Endothelial cell of umbilical vein (primary cell): ENCODE measurements at regions not wholly inside any gene's neighbourhood (a gene's known extent, or its start where the extent isn't known, plus 50 kb on each side); places are given as distances from the start of the nearest gene placed in this dataset.

Experiments used
- BruUV-seq: library from RNA; stranded (reverse); fragments of 400-500 nt; replicated peaks from 2 replicates; lab custom pipeline; 2021; lab: Mats Ljungman, UMichigan
- CTCF ChIA-PET: fragments of 300-600, 350-600 bp; sonication (Branson Sonifier 250); formaldehyde crosslinking; loops from one replicate; lab custom pipeline; 2021; ENCODE audit warnings: antibody characterized with exemption, inconsistent platforms; lab: Charles Lee
- POLR2A ChIA-PET: fragments of 300-600, 350-600 bp; sonication (Branson Sonifier 250); formaldehyde crosslinking; loops from one replicate; lab custom pipeline; 2021; ENCODE audit warnings: antibody characterized with exemption, inconsistent platforms; lab: Charles Lee
- DNase-seq: peaks from one replicate; pipeline ENCODE4 v3.0.0-alpha.2; 2011; ENCODE audit warnings: low read depth, low spot score
- FAIRE-seq: peaks from 2 replicates; lab custom pipeline; 2011; peaks lifted over from hg19 to GRCh38; lab: Jason Lieb, UNC
- H2AFZ ChIP-seq: 2 replicates; pipeline ENCODE4 v1.6.0; 2012; ENCODE audit warnings: low read depth, low read length, control low read depth, inconsistent platforms
- H3K27ac ChIP-seq: 2 replicates; pipeline ENCODE4 v1.5.1; 2011; ENCODE audit warnings: low read depth, mild to moderate bottlenecking, control low read depth, low read length, moderate library complexity; ENCODE audit not compliant: insufficient read depth
- H3K27me3 ChIP-seq, 2 experiments: 2 replicates each; pipeline versions ENCODE4 v1.6.0 to v1.6.1; 2011; ENCODE audit warnings: low read length in 2 of 2, mixed read lengths in 1 of 2; ENCODE audit not compliant: control insufficient read depth in 2 of 2, insufficient read depth in 2 of 2
- H3K36me3 ChIP-seq, 2 experiments: 2 replicates in 1 of 2; 3 replicates in 1 of 2; pipeline ENCODE4 v1.5.1; 2011; ENCODE audit warnings: low read length in 2 of 2, mild to moderate bottlenecking in 1 of 2, moderate library complexity in 1 of 2; ENCODE audit not compliant: control insufficient read depth in 2 of 2, insufficient read depth in 2 of 2; ENCODE audit errors: extremely low read depth in 1 of 2
- H3K4me1 ChIP-seq: 3 replicates; pipeline ENCODE4 v1.5.1; 2011; ENCODE audit warnings: mild to moderate bottlenecking, low read length; ENCODE audit not compliant: control insufficient read depth, insufficient read depth; ENCODE audit errors: extremely low read depth
- H3K4me2 ChIP-seq: 2 replicates; pipeline ENCODE4 v1.6.1; 2011; ENCODE audit warnings: low read length, control low read depth, mixed read lengths; ENCODE audit not compliant: insufficient read depth
- H3K4me3 ChIP-seq, 3 experiments: fragments of 200-600 bp in 1 of 3; sonication (generic), shearing (Covaris generic) in 1 of 3; replicated peaks in 1 of 3; 2 replicates each; pipeline ENCODE4 v1.5.1; 2011 to 2016; ENCODE audit warnings: control low read depth in 3 of 3, low read length in 3 of 3, mild to moderate bottlenecking in 2 of 3, inconsistent platforms in 1 of 3, low read depth in 1 of 3, moderate library complexity in 1 of 3; ENCODE audit not compliant: insufficient read depth in 1 of 3
- H3K79me2 ChIP-seq: 2 replicates; pipeline ENCODE4 v1.6.0; 2012; ENCODE audit warnings: low read length, inconsistent platforms; ENCODE audit not compliant: control insufficient read depth, insufficient read depth
- H3K9ac ChIP-seq: replicated peaks from 2 replicates; pipeline ENCODE3; 2011; ENCODE audit warnings: low read length, control low read depth; ENCODE audit not compliant: insufficient read depth; ENCODE audit errors: extremely low read depth
- H3K9me1 ChIP-seq: replicated peaks from 3 replicates; pipeline ENCODE4 v1.6.0; 2011; ENCODE audit warnings: mild to moderate bottlenecking, low read length; ENCODE audit not compliant: control insufficient read depth, insufficient read depth; ENCODE audit errors: extremely low read depth
- H3K9me3 ChIP-seq: replicated peaks from 2 replicates; pipeline ENCODE4 v1.5.1; 2012; ENCODE audit warnings: low read length, inconsistent platforms; ENCODE audit not compliant: control insufficient read depth, insufficient read depth
- H4K20me1 ChIP-seq: replicated peaks from 2 replicates; pipeline ENCODE3; 2011; ENCODE audit warnings: mild to moderate bottlenecking, low read length; ENCODE audit not compliant: control insufficient read depth, insufficient read depth; ENCODE audit errors: extremely low read depth
- EZH2 ChIP-seq: IDR thresholded peaks from 2 replicates; pipeline ENCODE4 v1.6.1; 2012; ENCODE audit warnings: borderline replicate concordance, low read depth, mild to moderate bottlenecking, moderate library complexity, low read length, inconsistent platforms; ENCODE audit not compliant: severe bottlenecking
- FOS ChIP-seq: IDR thresholded peaks from 2 replicates; pipeline ENCODE4 v1.6.1; 2011; ENCODE audit warnings: mild to moderate bottlenecking, low read length, moderate library complexity, borderline replicate concordance; ENCODE audit not compliant: insufficient read depth
- GATA2 ChIP-seq: IDR thresholded peaks from 2 replicates; pipeline ENCODE4 v1.7.0; 2011; ENCODE audit warnings: low read depth, mild to moderate bottlenecking, moderate library complexity, mixed read lengths, low read length; ENCODE audit not compliant: insufficient read length, insufficient read depth
- JUN ChIP-seq: IDR thresholded peaks from 2 replicates; pipeline ENCODE4 v1.6.1; 2011; ENCODE audit warnings: borderline replicate concordance, low read depth; ENCODE audit not compliant: insufficient read length, insufficient read depth
- MAX ChIP-seq: IDR thresholded peaks from 2 replicates; pipeline ENCODE4 v1.6.1; 2011; ENCODE audit not compliant: insufficient read depth, insufficient read length
- MYC ChIP-seq: IDR thresholded peaks from one replicate; pipeline ENCODE4 v1.6.1; 2011; ENCODE audit warnings: mild to moderate bottlenecking, low read depth, low read length
- POLR2A ChIP-seq: IDR thresholded peaks from 2 replicates; pipeline ENCODE4 v1.6.1; 2012; ENCODE audit warnings: low read depth, mild to moderate bottlenecking, control low read depth, low read length
- POLR2AphosphoS5 ChIP-seq: IDR thresholded peaks from 2 replicates; pipeline ENCODE4 v1.6.1; 2012; ENCODE audit warnings: low read depth, mild to moderate bottlenecking, control low read depth, low read length, moderate library complexity; ENCODE audit not compliant: insufficient read depth
- dilution Hi-C: fragments of 300-500 bp; cut with MboI; formaldehyde crosslinking; loops from one replicate; pipeline ENCODE4 v1.15.0; 2019; ENCODE audit warnings: low sequenced_read_pairs; ENCODE audit not compliant: extremely low pct_ligation_motif_present
- intact Hi-C: fragments of 100-400 bp; cut with micrococcal nuclease; formaldehyde crosslinking; loops from one replicate; pipeline ENCODE4 v1.10.0; 2022
- TF ChIP-seq, protein P1 (sequence below), 2 donors: IDR thresholded peaks; 1 replicate in 1 of 2; 2 replicates in 1 of 2; pipeline ENCODE4 v1.5.1; 2011; ENCODE audit warnings: low read length in 2 of 2, mild to moderate bottlenecking in 2 of 2, moderate library complexity in 2 of 2, control low read depth in 1 of 2, inconsistent platforms in 1 of 2, low read depth in 1 of 2; ENCODE audit not compliant: insufficient read depth in 1 of 2; ENCODE audit errors: extremely low read depth in 1 of 2

GRCh38 chr3:107111872-107112271 lies 265.4 kb upstream of the CCDC54 start:
- intact Hi-C loops: no loop called here

More at GRCh38 chr3:107111872-107112271, 265.4 kb upstream of the CCDC54 start:
- Histone ChIP-seq H4K20me1 (no peaks in the 10 kb centered on the region), H3K79me2 (no peaks in the 10 kb centered on the region), H3K9ac (no peak overlapping the region), H3K36me3 (no peaks in the 10 kb centered on the region), H3K27me3 (no peaks in the 10 kb centered on the region), H3K9me1 (no peaks in the 10 kb centered on the region), H3K9me3 (no peaks in the 10 kb centered on the region), H2AFZ (no peak overlapping the region), H3K27ac (no peak overlapping the region), H3K4me3 (no peak overlapping the region), H3K4me1 (no peaks in the 10 kb centered on the region), H3K4me2 (no peak overlapping the region)
- CTCF ChIA-PET: no interaction called here
- no peak for TF ChIP-seq POLR2A
- no peak for TF ChIP-seq MAX
- no peak for TF ChIP-seq JUN
- TF ChIP-seq MYC: no peak
- no peak for TF ChIP-seq POLR2AphosphoS5
- TF ChIP-seq EZH2: no peak
- TF ChIP-seq, protein P1, sequence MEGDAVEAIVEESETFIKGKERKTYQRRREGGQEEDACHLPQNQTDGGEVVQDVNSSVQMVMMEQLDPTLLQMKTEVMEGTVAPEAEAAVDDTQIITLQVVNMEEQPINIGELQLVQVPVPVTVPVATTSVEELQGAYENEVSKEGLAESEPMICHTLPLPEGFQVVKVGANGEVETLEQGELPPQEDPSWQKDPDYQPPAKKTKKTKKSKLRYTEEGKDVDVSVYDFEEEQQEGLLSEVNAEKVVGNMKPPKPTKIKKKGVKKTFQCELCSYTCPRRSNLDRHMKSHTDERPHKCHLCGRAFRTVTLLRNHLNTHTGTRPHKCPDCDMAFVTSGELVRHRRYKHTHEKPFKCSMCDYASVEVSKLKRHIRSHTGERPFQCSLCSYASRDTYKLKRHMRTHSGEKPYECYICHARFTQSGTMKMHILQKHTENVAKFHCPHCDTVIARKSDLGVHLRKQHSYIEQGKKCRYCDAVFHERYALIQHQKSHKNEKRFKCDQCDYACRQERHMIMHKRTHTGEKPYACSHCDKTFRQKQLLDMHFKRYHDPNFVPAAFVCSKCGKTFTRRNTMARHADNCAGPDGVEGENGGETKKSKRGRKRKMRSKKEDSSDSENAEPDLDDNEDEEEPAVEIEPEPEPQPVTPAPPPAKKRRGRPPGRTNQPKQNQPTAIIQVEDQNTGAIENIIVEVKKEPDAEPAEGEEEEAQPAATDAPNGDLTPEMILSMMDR (IDR thresholded peaks at IDR 0.05; ENCODE audit: extremely low read depth in 1 of 2, insufficient read depth in 1 of 2, low read depth in 1 of 2, low read length in 2 of 2): no peak
- TF ChIP-seq GATA2: no peak
- no peak for TF ChIP-seq FOS
- DNase-seq: no peak
- dilution Hi-C loops: no loop called here
- no TSS peak for BruUV-seq
- POLR2A ChIA-PET: no interaction called here
- FAIRE-seq: no peak
